ENCODE measurements at regions not wholly inside any gene's neighbourhood (a gene's known extent, or its start where the extent isn't known, plus 50 kb on each side); places are given as distances from the start of the nearest gene placed in this dataset.

DNA sequence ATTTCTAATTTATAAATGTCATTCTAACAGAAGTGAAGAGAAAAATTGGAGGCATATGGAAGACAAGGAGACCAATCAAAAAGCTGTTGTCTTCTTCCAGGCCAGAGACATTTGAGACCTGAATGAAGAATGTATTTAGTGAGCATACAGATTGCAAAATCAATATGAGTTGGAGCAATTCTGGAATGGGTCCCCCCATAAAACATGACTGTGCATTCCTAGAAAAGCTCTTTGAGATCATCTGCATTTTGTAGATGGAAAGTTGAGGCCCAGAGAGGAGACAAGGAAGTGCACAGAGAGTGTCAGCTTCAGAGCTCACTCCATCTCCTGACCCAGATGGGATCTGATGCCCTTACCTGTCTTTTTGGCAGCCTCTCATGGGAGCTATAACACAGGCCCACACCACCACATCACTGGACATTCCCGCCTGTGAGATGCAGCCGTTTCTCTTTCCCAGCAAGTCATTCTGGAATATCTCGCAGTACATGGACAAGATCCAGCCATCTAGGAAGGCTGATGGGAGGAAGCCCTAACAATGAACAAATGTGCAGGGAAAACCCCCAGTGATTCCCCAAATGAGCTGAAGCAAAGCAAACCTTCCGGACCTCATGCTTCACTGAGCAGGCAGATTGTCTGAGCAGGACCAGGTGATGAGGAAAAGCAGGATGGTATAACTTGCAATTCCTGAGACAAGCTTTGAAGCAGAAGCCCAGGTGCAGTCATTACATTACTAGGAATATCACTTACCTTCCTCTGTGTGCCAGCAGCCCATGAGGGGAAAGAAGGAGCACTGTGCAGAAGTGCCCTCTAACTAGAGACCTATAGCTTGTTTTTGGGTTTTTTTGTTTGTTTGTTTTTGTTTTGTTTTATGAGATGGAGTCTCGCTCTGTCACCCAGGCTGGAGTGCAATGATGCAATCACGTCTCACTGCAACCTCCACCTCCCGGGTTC is 445.6 kb downstream of the PLPP3 start:
- Histone ChIP-seq H3K9me3 (ENCODE audit: control insufficient read depth in 4 of 4, insufficient read depth in 3 of 4, low read length in 3 of 4) (no peaks in the 10 kb centered on the region), H3K4me1 (ENCODE audit: control insufficient read depth in 5 of 5, insufficient read depth in 5 of 5, low read length in 5 of 5) (peaks cover 0 to 6% (median 0%) of the 10 kb centered on the region in 5 donors), H3K4me3 (no peak overlapping the region), H3K9ac (ENCODE audit: insufficient read depth in 1 of 2, low read length in 2 of 2) (no peak overlapping the region), H3K36me3 (ENCODE audit: control insufficient read depth in 4 of 4, insufficient read depth in 4 of 4, low read length in 4 of 4) (no peaks in the 10 kb centered on the region), H3K27ac (ENCODE audit: low read depth in 1 of 2, low read length in 1 of 2) (no peak overlapping the region), H3K27me3 (ENCODE audit: control insufficient read depth in 3 of 3, insufficient read depth in 3 of 3, low read length in 2 of 3) (no peaks in the 10 kb centered on the region)
- ATAC-seq (ENCODE audit: insufficient read depth, low FRiP score) (no peak), DNase-seq (peak; percentile 27 to 75 (median 41))
- WGBS, 2 donors, result 74 to 88% methylated on average over 7 of the region's 7 CpGs
- TF ChIP-seq, protein P1, sequence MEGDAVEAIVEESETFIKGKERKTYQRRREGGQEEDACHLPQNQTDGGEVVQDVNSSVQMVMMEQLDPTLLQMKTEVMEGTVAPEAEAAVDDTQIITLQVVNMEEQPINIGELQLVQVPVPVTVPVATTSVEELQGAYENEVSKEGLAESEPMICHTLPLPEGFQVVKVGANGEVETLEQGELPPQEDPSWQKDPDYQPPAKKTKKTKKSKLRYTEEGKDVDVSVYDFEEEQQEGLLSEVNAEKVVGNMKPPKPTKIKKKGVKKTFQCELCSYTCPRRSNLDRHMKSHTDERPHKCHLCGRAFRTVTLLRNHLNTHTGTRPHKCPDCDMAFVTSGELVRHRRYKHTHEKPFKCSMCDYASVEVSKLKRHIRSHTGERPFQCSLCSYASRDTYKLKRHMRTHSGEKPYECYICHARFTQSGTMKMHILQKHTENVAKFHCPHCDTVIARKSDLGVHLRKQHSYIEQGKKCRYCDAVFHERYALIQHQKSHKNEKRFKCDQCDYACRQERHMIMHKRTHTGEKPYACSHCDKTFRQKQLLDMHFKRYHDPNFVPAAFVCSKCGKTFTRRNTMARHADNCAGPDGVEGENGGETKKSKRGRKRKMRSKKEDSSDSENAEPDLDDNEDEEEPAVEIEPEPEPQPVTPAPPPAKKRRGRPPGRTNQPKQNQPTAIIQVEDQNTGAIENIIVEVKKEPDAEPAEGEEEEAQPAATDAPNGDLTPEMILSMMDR (IDR thresholded peaks at IDR 0.05; ENCODE audit: control extremely low read depth, extremely low read depth), result no peak

DNA sequence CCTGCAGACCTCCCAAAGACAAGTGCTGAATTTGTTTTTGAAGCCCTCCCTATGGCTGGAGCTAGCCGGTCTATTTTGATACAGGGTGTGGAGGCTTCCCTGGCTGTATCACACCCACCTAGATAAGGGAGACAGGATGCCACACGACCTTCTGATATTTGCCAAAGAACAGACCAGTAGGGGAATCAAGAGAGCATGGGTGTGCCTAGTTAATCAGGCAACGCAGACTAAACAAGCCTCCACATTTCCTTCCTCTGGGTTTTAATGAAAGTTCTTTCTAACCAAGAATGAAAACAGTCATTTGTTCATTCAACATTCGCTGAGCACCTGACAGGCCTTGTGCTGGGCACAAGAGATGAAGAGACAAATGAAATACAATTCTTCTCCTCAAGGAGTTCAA is 446.8 kb downstream of the PLPP3 start:
- Histone ChIP-seq H3K4me1 (ENCODE audit: control insufficient read depth in 5 of 5, insufficient read depth in 5 of 5, low read length in 5 of 5) (peaks cover 0 to 6% (median 0%) of the 10 kb centered on the region in 5 donors), H3K27me3 (ENCODE audit: control insufficient read depth in 3 of 3, insufficient read depth in 3 of 3, low read length in 2 of 3) (no peaks in the 10 kb centered on the region), H3K9ac (ENCODE audit: insufficient read depth in 1 of 2, low read length in 2 of 2) (no peak overlapping the region), H3K9me3 (ENCODE audit: control insufficient read depth in 4 of 4, insufficient read depth in 3 of 4, low read length in 3 of 4) (no peaks in the 10 kb centered on the region), H3K36me3 (ENCODE audit: control insufficient read depth in 4 of 4, insufficient read depth in 4 of 4, low read length in 4 of 4) (no peaks in the 10 kb centered on the region), H3K4me3 (no peak overlapping the region), H3K27ac (ENCODE audit: low read depth in 1 of 2, low read length in 1 of 2) (no peak overlapping the region)
- DNase-seq (peak in 1 of 3 donors; percentile 31), ATAC-seq (ENCODE audit: insufficient read depth, low FRiP score) (no peak)
- TF ChIP-seq, protein P1 (IDR thresholded peaks at IDR 0.05; ENCODE audit: control extremely low read depth, extremely low read depth), result no peak
- 32 to 45% methylated on average over 4 of the region's 4 CpGs for WGBS, 2 donors

GRCh38 chr1:56129837-56130236 is 449.5 kb downstream of the PLPP3 start:
- ATAC-seq (ENCODE audit: insufficient read depth, low FRiP score) (no peak), DNase-seq (no peak)
- Histone ChIP-seq H3K9ac (ENCODE audit: insufficient read depth in 1 of 2, low read length in 2 of 2) (no peak overlapping the region), H3K36me3 (ENCODE audit: control insufficient read depth in 4 of 4, insufficient read depth in 4 of 4, low read length in 4 of 4) (no peaks in the 10 kb centered on the region), H3K27me3 (ENCODE audit: control insufficient read depth in 3 of 3, insufficient read depth in 3 of 3, low read length in 2 of 3) (no peaks in the 10 kb centered on the region), H3K9me3 (ENCODE audit: control insufficient read depth in 4 of 4, insufficient read depth in 3 of 4, low read length in 3 of 4) (no peaks in the 10 kb centered on the region), H3K4me3 (no peak overlapping the region), H3K27ac (ENCODE audit: low read depth in 1 of 2, low read length in 1 of 2) (no peak overlapping the region), H3K4me1 (ENCODE audit: control insufficient read depth in 5 of 5, insufficient read depth in 5 of 5, low read length in 5 of 5) (peaks cover 0 to 6% (median 0%) of the 10 kb centered on the region in 5 donors)
- 72 to 89% methylated on average over 3 of the region's 3 CpGs for WGBS, 2 donors
- TF ChIP-seq, protein P1 (IDR thresholded peaks at IDR 0.05; ENCODE audit: control extremely low read depth, extremely low read depth), result no peak
